Glutamatergic neuron (in vitro differentiated cells): ENCODE measurements at regions not wholly inside any gene's neighbourhood (a gene's known extent, or its start where the extent isn't known, plus 50 kb on each side); places are given as distances from the start of the nearest gene placed in this dataset.

Source experiments
- DNase-seq: peaks from one replicate; pipeline ENCODE4 v3.0.0; 2022
- H3K27ac Mint-ChIP-seq: one replicate; pipeline ENCODE4 v1.8.0; 2020; ENCODE audit warnings: mild to moderate bottlenecking, mixed read lengths, inconsistent platforms; ENCODE audit not compliant: unreplicated experiment
- H3K27me3 Mint-ChIP-seq: one replicate; pipeline ENCODE4 v1.8.0; 2020; ENCODE audit warnings: mild to moderate bottlenecking, moderate library complexity, mixed read lengths, inconsistent platforms; ENCODE audit not compliant: unreplicated experiment
- H3K36me3 Mint-ChIP-seq: one replicate; pipeline ENCODE4 v1.8.0; 2020; ENCODE audit warnings: mild to moderate bottlenecking, mixed read lengths, inconsistent platforms; ENCODE audit not compliant: unreplicated experiment
- H3K4me1 Mint-ChIP-seq: one replicate; pipeline ENCODE4 v1.8.0; 2020; ENCODE audit warnings: mild to moderate bottlenecking, low read depth, mixed read lengths, inconsistent platforms; ENCODE audit not compliant: unreplicated experiment
- H3K4me3 Mint-ChIP-seq: one replicate; pipeline ENCODE4 v1.8.0; 2020; ENCODE audit warnings: mild to moderate bottlenecking, mixed read lengths, inconsistent platforms; ENCODE audit not compliant: unreplicated experiment
- H3K9me3 Mint-ChIP-seq: one replicate; pipeline ENCODE4 v1.8.0; 2020; ENCODE audit warnings: mild to moderate bottlenecking, moderate library complexity, mixed read lengths, inconsistent platforms; ENCODE audit not compliant: unreplicated experiment
- TF ChIP-seq, protein P1 (sequence below): fragments of 200-600 bp; sonication (generic); IDR thresholded peaks from one replicate; pipeline ENCODE4 v1.5.0; 2021; ENCODE audit not compliant: partially characterized antibody, unreplicated experiment

DNA sequence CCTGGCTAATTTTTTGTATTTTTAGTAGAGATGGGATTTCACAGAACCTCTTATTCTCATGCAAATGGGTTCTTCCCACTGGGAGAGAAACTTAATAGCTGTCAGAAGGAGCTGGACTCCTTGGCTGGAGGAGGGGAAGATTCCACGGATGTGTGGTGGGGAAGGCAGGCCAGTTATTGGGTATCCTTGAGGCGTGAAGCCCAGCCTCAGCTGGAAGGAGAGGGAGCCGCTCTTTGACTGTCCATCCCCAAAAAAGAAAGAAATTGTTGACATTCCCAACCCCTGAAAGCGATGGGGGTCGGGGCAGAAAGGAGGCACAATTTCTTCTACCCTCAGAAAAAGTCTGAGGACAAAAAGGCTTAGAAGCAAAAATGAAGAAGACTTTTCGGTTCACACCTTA is 983.1 kb upstream of the PABPC4L start:
- Mint-ChIP-seq H3K27me3 (peaks cover 2% of the 10 kb centered on the region), H3K27ac (no peak overlapping the region), H3K36me3 (no peaks in the 10 kb centered on the region), H3K4me3 (no peak overlapping the region), H3K4me1 (no peaks in the 10 kb centered on the region), H3K9me3 (no peaks in the 10 kb centered on the region)
- DNase-seq: no peak
- TF ChIP-seq, protein P1, sequence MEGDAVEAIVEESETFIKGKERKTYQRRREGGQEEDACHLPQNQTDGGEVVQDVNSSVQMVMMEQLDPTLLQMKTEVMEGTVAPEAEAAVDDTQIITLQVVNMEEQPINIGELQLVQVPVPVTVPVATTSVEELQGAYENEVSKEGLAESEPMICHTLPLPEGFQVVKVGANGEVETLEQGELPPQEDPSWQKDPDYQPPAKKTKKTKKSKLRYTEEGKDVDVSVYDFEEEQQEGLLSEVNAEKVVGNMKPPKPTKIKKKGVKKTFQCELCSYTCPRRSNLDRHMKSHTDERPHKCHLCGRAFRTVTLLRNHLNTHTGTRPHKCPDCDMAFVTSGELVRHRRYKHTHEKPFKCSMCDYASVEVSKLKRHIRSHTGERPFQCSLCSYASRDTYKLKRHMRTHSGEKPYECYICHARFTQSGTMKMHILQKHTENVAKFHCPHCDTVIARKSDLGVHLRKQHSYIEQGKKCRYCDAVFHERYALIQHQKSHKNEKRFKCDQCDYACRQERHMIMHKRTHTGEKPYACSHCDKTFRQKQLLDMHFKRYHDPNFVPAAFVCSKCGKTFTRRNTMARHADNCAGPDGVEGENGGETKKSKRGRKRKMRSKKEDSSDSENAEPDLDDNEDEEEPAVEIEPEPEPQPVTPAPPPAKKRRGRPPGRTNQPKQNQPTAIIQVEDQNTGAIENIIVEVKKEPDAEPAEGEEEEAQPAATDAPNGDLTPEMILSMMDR: no peak

DNA sequence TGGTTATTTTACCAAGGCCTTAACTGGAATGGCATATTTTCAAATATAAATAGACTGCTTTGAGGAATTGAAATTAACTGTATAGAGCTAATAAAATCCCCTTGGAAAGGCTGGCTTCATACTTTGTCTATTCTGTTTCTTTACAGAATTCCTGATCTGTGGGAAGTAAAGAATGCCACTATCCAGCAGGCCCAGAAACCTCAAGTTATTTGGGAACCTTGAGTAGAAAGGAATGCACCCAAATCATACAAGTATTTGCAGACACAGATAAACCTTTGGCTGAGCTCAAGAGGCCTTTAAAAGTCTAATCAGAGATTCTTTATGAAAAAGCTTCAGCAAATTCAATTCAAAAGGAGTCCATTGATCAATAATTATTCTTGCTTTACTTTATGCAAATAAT is 975.7 kb upstream of the PABPC4L start:
- no peaks in the 10 kb centered on the region for H3K4me1 Mint-ChIP-seq
- no peaks in the 10 kb centered on the region for H3K27me3 Mint-ChIP-seq
- H3K27ac Mint-ChIP-seq: no peak overlapping the region
- TF ChIP-seq, protein P1: no peak
- no peak overlapping the region for H3K4me3 Mint-ChIP-seq
- no peak for DNase-seq
- no peaks in the 10 kb centered on the region for H3K36me3 Mint-ChIP-seq
- H3K9me3 Mint-ChIP-seq: no peaks in the 10 kb centered on the region

DNA sequence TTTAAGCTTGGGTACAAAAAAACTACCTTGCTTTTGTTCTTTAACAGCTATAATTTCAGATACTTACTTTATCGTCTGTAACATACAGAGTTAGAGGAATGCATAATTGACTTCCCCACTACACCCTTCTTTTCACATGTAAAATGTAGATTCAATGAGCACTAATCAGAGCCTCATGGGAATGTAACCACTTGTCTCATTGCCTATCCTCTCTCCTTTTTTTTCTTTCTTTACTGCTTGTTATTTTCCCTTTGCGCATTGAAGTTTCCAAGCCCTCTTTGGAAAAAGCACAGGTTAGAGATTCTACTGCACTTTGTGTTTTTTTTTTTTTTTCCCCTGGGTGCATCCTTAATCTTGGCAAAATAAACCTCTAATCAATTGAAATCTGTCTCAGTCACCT is 965.1 kb upstream of the PABPC4L start:
- TF ChIP-seq, protein P1: no peak
- no peaks in the 10 kb centered on the region for H3K9me3 Mint-ChIP-seq
- H3K4me1 Mint-ChIP-seq: no peaks in the 10 kb centered on the region
- no peak overlapping the region for H3K27ac Mint-ChIP-seq
- peaks cover 2% of the 10 kb centered on the region for H3K27me3 Mint-ChIP-seq
- no peak for DNase-seq
- H3K4me3 Mint-ChIP-seq: no peak overlapping the region
- no peaks in the 10 kb centered on the region for H3K36me3 Mint-ChIP-seq

DNA sequence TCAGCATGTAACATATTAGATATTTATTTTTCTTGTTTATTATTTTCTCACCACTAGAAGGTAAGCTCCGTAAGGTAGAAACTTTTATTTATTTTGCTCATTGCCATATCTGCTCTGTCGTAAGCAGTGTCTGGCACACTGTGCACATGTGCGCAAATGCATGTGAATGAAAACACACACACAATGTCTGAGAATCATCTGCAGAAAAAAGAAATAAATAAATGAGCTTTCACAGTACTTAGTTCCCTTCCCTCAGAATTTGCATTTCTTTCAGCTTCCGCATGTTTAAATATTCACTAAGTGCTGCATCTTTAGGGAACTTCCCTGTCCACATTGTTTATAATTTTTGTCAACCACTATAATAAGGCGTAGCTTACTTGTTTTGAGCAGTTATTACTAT is 963.0 kb upstream of the PABPC4L start:
- no peaks in the 10 kb centered on the region for H3K9me3 Mint-ChIP-seq
- peaks cover 2% of the 10 kb centered on the region for H3K27me3 Mint-ChIP-seq
- no peak overlapping the region for H3K27ac Mint-ChIP-seq
- TF ChIP-seq, protein P1: no peak
- no peaks in the 10 kb centered on the region for H3K4me1 Mint-ChIP-seq
- no peaks in the 10 kb centered on the region for H3K36me3 Mint-ChIP-seq
- DNase-seq: no peak
- no peak overlapping the region for H3K4me3 Mint-ChIP-seq

DNA sequence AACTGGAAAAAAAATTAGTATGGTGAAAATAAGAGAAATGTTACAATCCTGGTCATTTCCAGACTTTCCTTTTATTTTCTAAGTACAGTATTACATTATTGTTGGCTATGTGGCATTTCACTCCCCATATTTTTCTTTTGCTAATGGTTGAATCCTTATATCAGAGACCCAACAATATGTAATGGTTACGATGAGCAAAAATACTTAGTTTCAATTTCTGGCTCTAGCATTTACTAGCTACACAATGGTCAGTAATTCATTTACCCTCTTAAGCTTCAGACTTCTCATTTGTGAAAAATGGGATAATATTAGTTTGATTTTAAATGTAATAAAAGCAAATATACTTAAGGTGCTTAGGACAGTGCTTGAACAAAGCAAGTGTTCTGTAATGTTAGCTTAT is 942.9 kb upstream of the PABPC4L start:
- TF ChIP-seq, protein P1: no peak

More for the DNA sequence above, 942.9 kb upstream of the PABPC4L start:
- no peaks in the 10 kb centered on the region for H3K27me3 Mint-ChIP-seq
- no peaks in the 10 kb centered on the region for H3K36me3 Mint-ChIP-seq
- DNase-seq: no peak
- H3K4me1 Mint-ChIP-seq: no peaks in the 10 kb centered on the region
- no peak overlapping the region for H3K4me3 Mint-ChIP-seq
- H3K9me3 Mint-ChIP-seq: no peaks in the 10 kb centered on the region
- H3K27ac Mint-ChIP-seq: no peak overlapping the region
